NCI-H510A treated with DMSO at 0.1 percent for 48 hours (cell line): ENCODE measurements at regions not wholly inside any gene's neighbourhood (a gene's known extent, or its start where the extent isn't known, plus 50 kb on each side); places are given as distances from the start of the nearest gene placed in this dataset.
A peak's percentile ranks its signal among the peaks of the same experiment; 100 is the strongest.

ENCODE experiments used
- DNase-seq: peaks from one replicate; lab custom pipeline; 2025; lab: John Stamatoyannopoulos, UW

GRCh38 chr6:22883061-22883717 is 313.8 kb downstream of the HDGFL1 start:
- no peak for DNase-seq

GRCh38 chr6:22884456-22884855 is 315.1 kb downstream of the HDGFL1 start:
- no peak for DNase-seq

GRCh38 chr6:22886650-22887581 is 317.6 kb downstream of the HDGFL1 start:
- DNase-seq: no peak

- DNase-seq: peak; percentile 53
Observed at GRCh38 chr6:22888163-22888752, 318.9 kb downstream of the HDGFL1 start.

GRCh38 chr6:22891934-22892333 is 322.6 kb downstream of the HDGFL1 start:
- DNase-seq: no peak

DNA sequence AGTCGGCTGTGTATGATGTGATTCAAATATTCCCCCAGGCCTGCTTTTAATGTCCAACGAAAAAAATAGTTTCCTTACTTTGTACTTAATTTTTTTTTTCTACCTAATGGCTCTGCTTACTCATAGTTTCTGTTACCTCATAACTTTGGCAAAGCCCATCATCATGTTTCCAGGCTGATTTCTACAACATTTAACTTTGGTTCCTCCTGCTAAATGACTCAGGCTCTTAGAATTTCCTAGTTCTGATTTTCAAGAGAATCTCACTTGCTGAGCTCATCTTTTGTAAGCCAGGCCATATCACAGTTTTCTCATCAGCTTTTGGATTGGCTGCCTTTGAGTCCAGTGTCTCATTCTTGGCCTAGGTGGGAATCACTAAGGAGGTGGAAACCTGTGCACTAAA is 323.1 kb downstream of the HDGFL1 start:
- DNase-seq: no peak

DNA sequence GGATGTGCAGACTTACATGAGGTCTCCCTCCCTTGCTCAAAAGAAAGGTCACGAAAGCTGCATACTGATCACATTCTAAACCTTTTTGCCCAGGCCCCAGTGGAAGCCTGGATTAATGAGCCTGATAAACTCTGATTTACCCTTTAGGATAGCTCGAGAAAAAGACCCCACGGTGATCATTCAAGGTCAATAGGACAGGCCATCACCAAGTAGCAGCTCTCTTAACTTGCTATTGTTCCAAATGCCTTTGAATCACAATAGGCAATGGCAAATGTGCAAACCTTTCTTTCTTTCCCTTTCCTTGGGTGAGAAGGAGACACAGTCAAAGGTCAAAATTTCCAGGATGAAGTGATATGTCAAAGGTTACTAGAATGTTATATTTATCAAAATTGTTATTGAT is 327.3 kb downstream of the HDGFL1 start:
- no peak for DNase-seq

- DNase-seq: no peak
Observed at GRCh38 chr6:22899426-22899825, 330.1 kb downstream of the HDGFL1 start.

GRCh38 chr6:22903826-22904225 is 334.5 kb downstream of the HDGFL1 start:
- no peak for DNase-seq

DNA sequence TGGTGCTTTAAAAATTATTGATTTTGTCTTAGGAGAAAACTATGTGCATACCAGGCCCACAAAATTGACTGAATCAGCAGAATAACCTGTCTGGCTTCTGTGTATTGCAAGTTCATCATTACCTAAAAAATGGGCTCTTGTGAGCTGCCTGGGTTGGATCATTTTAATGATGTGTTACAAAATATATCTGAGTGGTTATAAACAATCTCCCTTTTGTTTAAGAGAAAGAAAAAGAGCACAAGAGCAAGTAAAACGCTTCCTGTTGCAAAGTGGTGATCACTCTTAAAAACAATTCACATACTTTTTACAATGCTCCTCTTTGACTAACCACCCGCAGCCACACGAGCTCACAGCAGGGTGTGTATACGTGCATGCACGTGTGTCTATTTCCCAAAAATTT is 335.1 kb downstream of the HDGFL1 start:
- no peak for DNase-seq

DNA sequence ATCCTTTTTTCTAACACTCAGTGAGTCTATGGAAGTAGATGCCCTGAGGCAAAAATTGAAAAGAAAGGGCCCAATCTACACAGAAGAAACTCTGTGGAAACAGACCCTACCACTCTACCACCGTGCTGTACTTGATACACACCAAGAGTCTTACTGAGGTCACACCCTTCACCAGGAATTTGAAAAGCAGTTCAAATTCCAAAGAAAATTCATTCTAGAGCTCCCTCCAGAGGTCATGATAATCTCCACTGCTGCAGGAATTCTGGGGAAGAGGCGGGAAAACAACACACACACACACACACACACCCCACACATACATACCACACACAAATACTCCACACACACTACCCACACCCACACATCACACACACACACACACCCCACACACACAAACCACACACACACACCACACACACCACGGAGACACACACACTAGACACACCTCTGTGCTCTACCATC is 336.8 kb downstream of the HDGFL1 start:
- DNase-seq: no peak

GRCh38 chr6:22907085-22907484 is 337.7 kb downstream of the HDGFL1 start:
- DNase-seq: no peak

DNA sequence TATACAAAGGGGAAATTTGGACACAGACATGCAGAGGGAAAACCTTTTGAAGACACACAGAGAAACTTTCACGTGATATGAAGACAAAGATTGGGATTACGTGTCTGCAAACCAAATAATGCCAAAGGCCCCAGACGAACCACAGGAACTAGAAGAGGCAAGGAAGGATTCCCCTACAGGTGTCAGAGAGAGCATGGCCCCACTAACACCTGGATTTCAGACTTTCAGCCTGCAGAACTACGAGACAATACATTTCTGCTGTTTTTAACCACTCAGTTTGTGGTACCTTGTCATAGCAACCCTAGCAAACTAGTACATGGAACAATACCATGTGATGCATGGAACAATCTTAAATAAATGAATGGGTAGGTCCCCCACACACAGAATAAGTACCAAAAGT is 341.0 kb downstream of the HDGFL1 start:
- DNase-seq: no peak

GRCh38 chr6:22913612-22914011 is 344.2 kb downstream of the HDGFL1 start:
- no peak for DNase-seq

- DNase-seq: no peak
Observed at GRCh38 chr6:22917344-22917743, 348.0 kb downstream of the HDGFL1 start.

DNA sequence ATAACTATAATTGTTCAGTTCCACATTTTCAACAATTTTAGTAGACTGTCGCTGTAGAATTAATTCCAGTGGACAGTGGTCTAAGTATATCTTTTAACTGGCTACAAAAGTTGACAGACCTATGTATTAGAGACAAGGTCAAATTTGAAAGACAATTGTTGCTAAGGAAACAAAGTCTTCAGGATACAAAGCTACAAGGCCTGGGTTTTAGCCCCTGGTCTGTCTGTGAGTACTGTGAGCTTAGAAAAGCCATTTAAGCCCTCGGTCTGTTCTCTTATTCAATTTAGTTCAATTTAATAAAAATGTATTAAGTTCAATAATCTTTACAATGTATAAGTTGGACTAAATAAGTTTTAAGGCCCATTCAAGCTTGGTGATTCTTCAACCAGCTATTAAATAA is 352.5 kb downstream of the HDGFL1 start:
- DNase-seq: no peak

- DNase-seq: no peak
Observed at GRCh38 chr6:22925304-22925835, 356.0 kb downstream of the HDGFL1 start.

DNA sequence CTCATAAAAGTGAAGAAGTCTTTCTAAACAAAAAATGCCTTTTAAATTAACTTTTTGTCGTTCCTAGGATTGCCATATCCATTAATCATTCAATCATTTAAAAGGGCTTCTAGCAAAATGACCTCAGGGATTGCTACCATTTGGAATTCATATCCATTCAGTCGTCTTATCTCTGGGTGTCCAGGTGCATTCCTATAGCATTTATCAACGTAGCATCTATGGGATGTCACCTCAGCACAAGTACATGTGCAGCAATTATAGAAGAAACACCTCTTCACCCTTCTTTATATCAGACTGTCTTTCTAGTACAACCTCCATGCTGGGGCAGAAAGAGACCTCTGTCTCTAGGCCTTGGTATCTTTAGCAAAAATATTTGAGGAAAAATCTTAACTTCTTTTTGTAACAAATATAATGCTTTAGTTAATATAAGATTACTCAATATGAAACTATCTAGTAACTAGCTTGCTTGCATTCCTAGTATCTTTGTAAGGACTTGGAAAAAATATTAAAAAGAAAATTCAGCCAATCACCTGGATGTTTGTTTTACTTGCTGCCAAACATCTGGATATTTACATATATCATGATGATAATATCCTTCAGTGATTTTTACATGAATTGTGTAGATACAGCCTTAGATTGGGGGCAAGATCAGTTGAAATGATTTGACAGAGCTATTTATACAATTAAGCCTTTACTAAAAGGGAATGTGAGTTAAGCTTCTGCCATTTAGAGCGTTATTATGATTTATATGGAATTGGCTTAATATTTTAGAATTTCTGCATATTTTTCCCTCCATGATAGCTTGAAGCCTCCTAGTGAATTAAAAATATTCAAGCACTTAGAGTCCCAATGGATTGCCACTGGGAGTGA is 356.8 kb downstream of the HDGFL1 start:
- no peak for DNase-seq

- DNase-seq: peak; percentile 64
Observed at GRCh38 chr6:22926790-22927354, 357.5 kb downstream of the HDGFL1 start.

DNA sequence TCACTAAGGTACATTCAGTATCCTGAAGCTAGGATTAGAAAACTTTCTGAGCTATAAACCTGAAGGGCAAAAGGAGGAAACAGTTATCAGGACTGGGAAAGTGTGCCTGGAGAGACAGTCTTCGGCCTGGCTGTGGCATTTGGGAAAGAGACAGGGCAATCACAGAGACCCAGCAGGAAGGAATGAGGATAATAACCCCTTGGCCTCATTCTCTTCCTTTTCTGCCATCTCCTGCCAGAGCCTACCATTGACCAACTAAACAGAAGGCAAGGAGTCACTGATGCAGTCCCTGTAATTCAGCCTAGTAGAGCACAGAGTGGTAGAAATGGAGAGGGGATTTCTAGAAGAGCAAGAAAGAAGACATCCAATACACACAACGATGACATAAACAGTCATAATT is 359.4 kb downstream of the HDGFL1 start:
- no peak for DNase-seq

- no peak for DNase-seq
Observed at GRCh38 chr6:22929311-22929985, 360.1 kb downstream of the HDGFL1 start.
